A673 (cell line): ENCODE measurements at regions not wholly inside any gene's neighbourhood (a gene's known extent, or its start where the extent isn't known, plus 50 kb on each side); places are given as distances from the start of the nearest gene placed in this dataset.
A peak's percentile ranks its signal among the peaks of the same experiment; 100 is the strongest.

Experiments
- BruUV-seq: library from RNA; stranded (reverse); fragments of 400-500 nt; replicated peaks from 2 replicates; lab custom pipeline; 2021; lab: Mats Ljungman, UMichigan
- CTCF ChIA-PET: fragments of 300-600 bp; sonication (Branson Sonifier 250); formaldehyde crosslinking; loops from one replicate; lab custom pipeline; 2022; ENCODE audit warnings: antibody characterized with exemption; lab: Charles Lee
- POLR2A ChIA-PET: fragments of 300-600 bp; sonication (Branson Sonifier 250); formaldehyde crosslinking; loops from one replicate; lab custom pipeline; 2022; ENCODE audit warnings: antibody characterized with exemption; ENCODE audit not compliant: low non-redundant PET; lab: Charles Lee
- DNase-seq: peaks from one replicate; pipeline ENCODE4 v3.0.0-alpha.2; 2015; ENCODE audit warnings: low spot score
- H3K27ac ChIP-seq: fragments of 200-600 bp; sonication (generic); 2 replicates; pipeline ENCODE4 v1.5.1; 2016; ENCODE audit warnings: mixed run types, low read depth, mild to moderate bottlenecking, mixed read lengths, antibody characterized with exemption, low read length; ENCODE audit not compliant: poor library complexity, severe bottlenecking
- H3K27me3 ChIP-seq: fragments of 200-600 bp; sonication (generic); replicated peaks from 2 replicates; pipeline ENCODE4 v1.6.1; 2017; ENCODE audit warnings: mixed run types, low read depth, mild to moderate bottlenecking, mixed read lengths, antibody characterized with exemption, low read length; ENCODE audit not compliant: insufficient read depth, poor library complexity
- H3K36me3 ChIP-seq: fragments of 200-600 bp; sonication (generic); 2 replicates; pipeline ENCODE4 v1.6.1; 2016; ENCODE audit warnings: mixed run types, mild to moderate bottlenecking, mixed read lengths, antibody characterized with exemption, low read length; ENCODE audit not compliant: insufficient read depth, poor library complexity, severe bottlenecking
- H3K4me1 ChIP-seq: fragments of 200-600 bp; sonication (generic); 2 replicates; pipeline ENCODE4 v1.6.1; 2017; ENCODE audit warnings: mixed run types, mild to moderate bottlenecking, mixed read lengths, antibody characterized with exemption, low read length; ENCODE audit not compliant: insufficient read depth, poor library complexity, severe bottlenecking
- H3K4me3 ChIP-seq: fragments of 200-600 bp; sonication (generic); 2 replicates; pipeline ENCODE4 v1.5.1; 2016; ENCODE audit warnings: low read depth, mixed run types, mild to moderate bottlenecking, mixed read lengths, low read length; ENCODE audit not compliant: poor library complexity, severe bottlenecking
- H3K9me3 ChIP-seq: fragments of 200-600 bp; sonication (generic); 2 replicates; pipeline ENCODE4 v1.6.1; 2016; ENCODE audit warnings: mixed run types, low read depth, mild to moderate bottlenecking, mixed read lengths, antibody characterized with exemption, low read length; ENCODE audit not compliant: poor library complexity, severe bottlenecking
- CTCF ChIP-seq: fragments of 300-800, 200-600 bp; sonication (generic); conservative IDR thresholded peaks from 2 replicates; pipeline ENCODE4 v1.5.1; 2017; ENCODE audit warnings: low read depth, mild to moderate bottlenecking, antibody characterized with exemption, low read length, moderate library complexity, mixed read lengths
- EZH2 ChIP-seq: fragments of 200-600 bp; sonication (generic); IDR thresholded peaks from 2 replicates; pipeline ENCODE4 v1.6.1; 2017; ENCODE audit warnings: borderline replicate concordance, low read depth, mild to moderate bottlenecking, mixed read lengths, antibody characterized with exemption, low read length; ENCODE audit not compliant: poor library complexity, severe bottlenecking
- intact Hi-C: fragments of 100-400 bp; cut with micrococcal nuclease; formaldehyde crosslinking; loops from one replicate; pipeline ENCODE4 v1.10.0; 2022; ENCODE audit not compliant: unreplicated experiment

- ChIA-PET CTCF (no interaction called here), POLR2A (no interaction called here)
- Histone ChIP-seq H3K27ac (no peak overlapping the region), H3K9me3 (no peaks in the 10 kb centered on the region), H3K27me3 (peaks cover 65% of the 10 kb centered on the region), H3K4me1 (no peaks in the 10 kb centered on the region), H3K36me3 (no peaks in the 10 kb centered on the region), H3K4me3 (no peak overlapping the region)
- TF ChIP-seq CTCF, result no peak
- TF ChIP-seq EZH2, result no peak
- no TSS peak for BruUV-seq
- intact Hi-C loops, result no loop called here
- DNase-seq, result no peak
Measured at GRCh38 chr16:49021136-49021535, 260.5 kb downstream of the CBLN1 start.

GRCh38 chr16:49020436-49020835 is 261.2 kb downstream of the CBLN1 start:
- ChIA-PET CTCF (no interaction called here), POLR2A (no interaction called here)
- TF ChIP-seq CTCF (no peak), EZH2 (no peak)
- intact Hi-C loops, result no loop called here
- Histone ChIP-seq H3K9me3 (no peaks in the 10 kb centered on the region), H3K27me3 (peaks cover 65% of the 10 kb centered on the region), H3K27ac (no peak overlapping the region), H3K4me1 (no peaks in the 10 kb centered on the region), H3K36me3 (no peaks in the 10 kb centered on the region), H3K4me3 (no peak overlapping the region)
- no TSS peak for BruUV-seq
- DNase-seq, result no peak

- H3K36me3 ChIP-seq, result no peaks in the 10 kb centered on the region
- CTCF ChIA-PET, result no interaction called here
- H3K27me3 ChIP-seq, result peaks cover 63% of the 10 kb centered on the region
- DNase-seq, result peak; percentile 11
- intact Hi-C loops, result no loop called here
- H3K9me3 ChIP-seq, result no peaks in the 10 kb centered on the region
- no TSS peak for BruUV-seq
- no peaks in the 10 kb centered on the region for H3K4me1 ChIP-seq
- TF ChIP-seq EZH2 (no peak), CTCF (no peak)
- POLR2A ChIA-PET, result no interaction called here
- H3K4me3 ChIP-seq, result no peak overlapping the region
- H3K27ac ChIP-seq, result no peak overlapping the region
Measured at GRCh38 chr16:49019831-49020230, 261.8 kb downstream of the CBLN1 start.
